ENCODE measurements at regions not wholly inside any gene's neighbourhood (a gene's known extent, or its start where the extent isn't known, plus 50 kb on each side); places are given as distances from the start of the nearest gene placed in this dataset.

- Histone ChIP-seq H3K36me3 (ENCODE audit: control insufficient read depth in 4 of 4, insufficient read depth in 3 of 4, low read depth in 1 of 4, low read length in 3 of 4) (no peaks in the 10 kb centered on the region), H3K9ac (ENCODE audit: low read depth in 1 of 2, low read length in 2 of 2) (no peak overlapping the region), H3K27ac (ENCODE audit: low read depth in 1 of 2, low read length in 2 of 2) (peak overlapping the region in 1 of 2 donors; percentile 16), H3K27me3 (ENCODE audit: control insufficient read depth in 4 of 4, insufficient read depth in 4 of 4, low read length in 3 of 4) (no peaks in the 10 kb centered on the region), H3K4me3 (ENCODE audit: low read depth in 1 of 3, low read length in 3 of 3) (no peak overlapping the region), H3K9me3 (ENCODE audit: control insufficient read depth in 4 of 4, low read length in 3 of 4) (no peaks in the 10 kb centered on the region), H3K4me1 (ENCODE audit: control insufficient read depth in 4 of 4, insufficient read depth in 4 of 4, low read length in 3 of 4) (peaks cover 5 to 24% (median 12%) of the 10 kb centered on the region in 4 donors)
- TF ChIP-seq RAD21 (IDR thresholded peaks at IDR 0.05) (peak; percentile 31 to 39), SP1 (IDR thresholded peaks at IDR 0.05) (peak; percentile 50), FOXA2 (IDR thresholded peaks at IDR 0.05) (peak; percentile 66), NR2F2 (IDR thresholded peaks at IDR 0.05) (no peak), ATF3 (IDR thresholded peaks at IDR 0.05) (no peak), JUND (IDR thresholded peaks at IDR 0.05) (peak in 1 of 2 donors; percentile 70), EGR1 (IDR thresholded peaks at IDR 0.05; ENCODE audit: low read depth in 2 of 2) (peak in 1 of 2 donors; percentile 28), FOXA1 (IDR thresholded peaks at IDR 0.05) (peak; percentile 52), TAF1 (conservative IDR thresholded peaks at IDR 0.05) (no peak), GABPA (IDR thresholded peaks at IDR 0.05 in 1 of 2, conservative IDR thresholded peaks at IDR 0.05 in 1 of 2) (peak in 1 of 2 donors; percentile 50), RXRA (IDR thresholded peaks at IDR 0.05) (peak; percentile 22 to 76), YY1 (IDR thresholded peaks at IDR 0.05) (peak; percentile 75), HNF4G (IDR thresholded peaks at IDR 0.05) (no peak), HNF4A (conservative IDR thresholded peaks at IDR 0.05) (peak; percentile 67 to 77), ZBTB33 (IDR thresholded peaks at IDR 0.05) (peak; percentile 47)
- TF ChIP-seq, protein P1, sequence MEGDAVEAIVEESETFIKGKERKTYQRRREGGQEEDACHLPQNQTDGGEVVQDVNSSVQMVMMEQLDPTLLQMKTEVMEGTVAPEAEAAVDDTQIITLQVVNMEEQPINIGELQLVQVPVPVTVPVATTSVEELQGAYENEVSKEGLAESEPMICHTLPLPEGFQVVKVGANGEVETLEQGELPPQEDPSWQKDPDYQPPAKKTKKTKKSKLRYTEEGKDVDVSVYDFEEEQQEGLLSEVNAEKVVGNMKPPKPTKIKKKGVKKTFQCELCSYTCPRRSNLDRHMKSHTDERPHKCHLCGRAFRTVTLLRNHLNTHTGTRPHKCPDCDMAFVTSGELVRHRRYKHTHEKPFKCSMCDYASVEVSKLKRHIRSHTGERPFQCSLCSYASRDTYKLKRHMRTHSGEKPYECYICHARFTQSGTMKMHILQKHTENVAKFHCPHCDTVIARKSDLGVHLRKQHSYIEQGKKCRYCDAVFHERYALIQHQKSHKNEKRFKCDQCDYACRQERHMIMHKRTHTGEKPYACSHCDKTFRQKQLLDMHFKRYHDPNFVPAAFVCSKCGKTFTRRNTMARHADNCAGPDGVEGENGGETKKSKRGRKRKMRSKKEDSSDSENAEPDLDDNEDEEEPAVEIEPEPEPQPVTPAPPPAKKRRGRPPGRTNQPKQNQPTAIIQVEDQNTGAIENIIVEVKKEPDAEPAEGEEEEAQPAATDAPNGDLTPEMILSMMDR (IDR thresholded peaks at IDR 0.05; ENCODE audit: low read depth, low read length, missing input control): no peak
- TF ChIP-seq, protein P2, sequence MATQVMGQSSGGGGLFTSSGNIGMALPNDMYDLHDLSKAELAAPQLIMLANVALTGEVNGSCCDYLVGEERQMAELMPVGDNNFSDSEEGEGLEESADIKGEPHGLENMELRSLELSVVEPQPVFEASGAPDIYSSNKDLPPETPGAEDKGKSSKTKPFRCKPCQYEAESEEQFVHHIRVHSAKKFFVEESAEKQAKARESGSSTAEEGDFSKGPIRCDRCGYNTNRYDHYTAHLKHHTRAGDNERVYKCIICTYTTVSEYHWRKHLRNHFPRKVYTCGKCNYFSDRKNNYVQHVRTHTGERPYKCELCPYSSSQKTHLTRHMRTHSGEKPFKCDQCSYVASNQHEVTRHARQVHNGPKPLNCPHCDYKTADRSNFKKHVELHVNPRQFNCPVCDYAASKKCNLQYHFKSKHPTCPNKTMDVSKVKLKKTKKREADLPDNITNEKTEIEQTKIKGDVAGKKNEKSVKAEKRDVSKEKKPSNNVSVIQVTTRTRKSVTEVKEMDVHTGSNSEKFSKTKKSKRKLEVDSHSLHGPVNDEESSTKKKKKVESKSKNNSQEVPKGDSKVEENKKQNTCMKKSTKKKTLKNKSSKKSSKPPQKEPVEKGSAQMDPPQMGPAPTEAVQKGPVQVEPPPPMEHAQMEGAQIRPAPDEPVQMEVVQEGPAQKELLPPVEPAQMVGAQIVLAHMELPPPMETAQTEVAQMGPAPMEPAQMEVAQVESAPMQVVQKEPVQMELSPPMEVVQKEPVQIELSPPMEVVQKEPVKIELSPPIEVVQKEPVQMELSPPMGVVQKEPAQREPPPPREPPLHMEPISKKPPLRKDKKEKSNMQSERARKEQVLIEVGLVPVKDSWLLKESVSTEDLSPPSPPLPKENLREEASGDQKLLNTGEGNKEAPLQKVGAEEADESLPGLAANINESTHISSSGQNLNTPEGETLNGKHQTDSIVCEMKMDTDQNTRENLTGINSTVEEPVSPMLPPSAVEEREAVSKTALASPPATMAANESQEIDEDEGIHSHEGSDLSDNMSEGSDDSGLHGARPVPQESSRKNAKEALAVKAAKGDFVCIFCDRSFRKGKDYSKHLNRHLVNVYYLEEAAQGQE (IDR thresholded peaks at IDR 0.05): peak; percentile 15
- TF ChIP-seq, protein P3, sequence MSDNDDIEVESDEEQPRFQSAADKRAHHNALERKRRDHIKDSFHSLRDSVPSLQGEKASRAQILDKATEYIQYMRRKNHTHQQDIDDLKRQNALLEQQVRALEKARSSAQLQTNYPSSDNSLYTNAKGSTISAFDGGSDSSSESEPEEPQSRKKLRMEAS (IDR thresholded peaks at IDR 0.05): peak; percentile 59
- WGBS: 50% methylated on average over 8 of the region's 8 CpGs
- no peak for DNase-seq (ENCODE audit: low spot score)
Measured at GRCh38 chr2:207408086-207408794, 121.5 kb upstream of the CREB1 start.

Data from liver (tissue), 8 donors.